Chondrocyte (in vitro differentiated cells): ENCODE measurements at regions not wholly inside any gene's neighbourhood (a gene's known extent, or its start where the extent isn't known, plus 50 kb on each side); places are given as distances from the start of the nearest gene placed in this dataset.

ENCODE experiments used
- DNase-seq: peaks from one replicate; pipeline ENCODE4 v3.0.0; 2021; ENCODE audit warnings: mixed read lengths, low spot score
- H3K27ac Mint-ChIP-seq: one replicate; pipeline ENCODE4 v1.8.0; 2021; ENCODE audit warnings: mild to moderate bottlenecking, moderate library complexity, mixed read lengths; ENCODE audit not compliant: unreplicated experiment
- H3K27me3 Mint-ChIP-seq: 2 replicates; pipeline ENCODE4 v1.8.0; 2021; ENCODE audit warnings: low read depth, mixed read lengths
- H3K36me3 Mint-ChIP-seq: 2 replicates; pipeline ENCODE4 v1.8.0; 2021; ENCODE audit warnings: low read depth, mixed read lengths
- H3K4me1 Mint-ChIP-seq: 2 replicates; pipeline ENCODE4 v1.8.0; 2021; ENCODE audit warnings: low read depth, mild to moderate bottlenecking, mixed read lengths
- H3K4me3 Mint-ChIP-seq: one replicate; pipeline ENCODE4 v1.8.0; 2021; ENCODE audit warnings: mild to moderate bottlenecking, moderate library complexity, mixed read lengths; ENCODE audit not compliant: unreplicated experiment
- H3K9me3 Mint-ChIP-seq: 2 replicates; pipeline ENCODE4 v1.8.0; 2021; ENCODE audit warnings: low read depth, mixed read lengths
- TF ChIP-seq, protein P1 (sequence below): fragments of 200-600 bp; sonication (generic); IDR thresholded peaks from 2 replicates; pipeline ENCODE4 v1.5.0; 2021; ENCODE audit warnings: antibody characterized with exemption, mild to moderate bottlenecking, moderate library complexity

DNA sequence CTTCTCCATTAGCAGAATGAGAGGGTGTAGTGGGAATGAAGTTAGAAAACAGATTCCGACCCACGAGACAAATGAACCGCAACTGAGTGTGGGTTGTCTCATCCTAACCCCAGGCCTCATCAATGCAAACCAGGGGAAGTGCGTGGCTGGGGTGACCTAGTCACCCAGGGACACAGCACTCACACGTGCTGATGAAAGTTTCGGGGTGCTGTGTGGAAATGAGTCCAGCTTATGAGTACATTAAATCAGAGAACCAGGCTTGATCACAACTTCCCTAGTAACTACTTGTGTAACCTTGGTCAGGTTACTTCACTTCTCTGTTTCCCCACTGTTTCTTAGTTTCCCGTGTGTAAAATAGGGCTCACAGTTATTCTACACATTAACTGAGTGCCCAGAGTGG, 95.4 kb upstream of the CDKN3 start:
- H3K4me1 Mint-ChIP-seq, result peaks cover 4% of the 10 kb centered on the region
- no peaks in the 10 kb centered on the region for H3K27me3 Mint-ChIP-seq
- no peak overlapping the region for H3K4me3 Mint-ChIP-seq
- H3K36me3 Mint-ChIP-seq, result no peaks in the 10 kb centered on the region
- TF ChIP-seq, protein P1, sequence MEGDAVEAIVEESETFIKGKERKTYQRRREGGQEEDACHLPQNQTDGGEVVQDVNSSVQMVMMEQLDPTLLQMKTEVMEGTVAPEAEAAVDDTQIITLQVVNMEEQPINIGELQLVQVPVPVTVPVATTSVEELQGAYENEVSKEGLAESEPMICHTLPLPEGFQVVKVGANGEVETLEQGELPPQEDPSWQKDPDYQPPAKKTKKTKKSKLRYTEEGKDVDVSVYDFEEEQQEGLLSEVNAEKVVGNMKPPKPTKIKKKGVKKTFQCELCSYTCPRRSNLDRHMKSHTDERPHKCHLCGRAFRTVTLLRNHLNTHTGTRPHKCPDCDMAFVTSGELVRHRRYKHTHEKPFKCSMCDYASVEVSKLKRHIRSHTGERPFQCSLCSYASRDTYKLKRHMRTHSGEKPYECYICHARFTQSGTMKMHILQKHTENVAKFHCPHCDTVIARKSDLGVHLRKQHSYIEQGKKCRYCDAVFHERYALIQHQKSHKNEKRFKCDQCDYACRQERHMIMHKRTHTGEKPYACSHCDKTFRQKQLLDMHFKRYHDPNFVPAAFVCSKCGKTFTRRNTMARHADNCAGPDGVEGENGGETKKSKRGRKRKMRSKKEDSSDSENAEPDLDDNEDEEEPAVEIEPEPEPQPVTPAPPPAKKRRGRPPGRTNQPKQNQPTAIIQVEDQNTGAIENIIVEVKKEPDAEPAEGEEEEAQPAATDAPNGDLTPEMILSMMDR, result no peak
- H3K9me3 Mint-ChIP-seq, result no peaks in the 10 kb centered on the region
- no peak overlapping the region for H3K27ac Mint-ChIP-seq
- no peak for DNase-seq

DNA sequence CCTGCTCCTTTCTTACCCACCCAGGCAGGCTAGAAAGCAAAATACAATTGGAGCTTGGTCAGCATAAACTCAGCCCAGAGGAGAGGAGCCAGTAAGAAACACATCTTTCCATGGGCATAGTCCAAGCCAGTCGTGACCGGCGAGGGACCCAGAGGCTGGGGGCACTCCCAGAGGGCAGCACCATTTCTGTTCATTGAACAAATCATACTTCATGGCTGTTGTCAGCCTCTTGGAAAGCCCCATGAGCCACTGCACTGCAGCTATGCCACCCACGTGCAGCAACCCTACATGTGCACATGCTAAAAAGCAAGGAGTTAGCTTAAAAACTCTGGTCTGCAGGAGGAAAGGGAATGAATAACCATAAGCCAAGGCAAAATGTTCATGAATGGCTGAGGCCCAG, 90.0 kb upstream of the CDKN3 start:
- Mint-ChIP-seq H3K4me3 (no peak overlapping the region), H3K27me3 (no peaks in the 10 kb centered on the region), H3K9me3 (no peaks in the 10 kb centered on the region), H3K36me3 (no peaks in the 10 kb centered on the region), H3K4me1 (peaks cover 19% of the 10 kb centered on the region), H3K27ac (no peak overlapping the region)
- TF ChIP-seq, protein P1, result no peak
- DNase-seq, result no peak

DNA sequence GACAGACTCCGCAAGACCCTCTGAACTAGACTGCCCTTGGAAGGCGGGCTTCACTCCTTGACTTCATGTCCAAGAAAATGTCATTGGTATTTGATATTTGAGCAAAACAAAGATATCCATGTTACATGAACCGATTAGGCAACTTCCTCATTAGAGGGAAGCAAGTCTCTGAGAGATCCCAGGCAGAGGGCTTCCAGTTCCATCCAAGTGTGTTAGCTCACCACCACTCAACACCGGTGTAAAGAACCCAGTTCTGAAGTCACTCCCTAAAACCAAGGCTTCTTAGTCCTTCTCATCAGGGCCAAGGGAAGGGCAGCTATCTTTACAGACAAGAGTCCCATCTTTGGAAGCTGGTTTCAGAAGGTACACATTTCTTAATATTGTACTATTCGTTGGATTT, 87.2 kb upstream of the CDKN3 start:
- Mint-ChIP-seq H3K4me3 (no peak overlapping the region), H3K36me3 (no peaks in the 10 kb centered on the region), H3K27ac (no peak overlapping the region), H3K9me3 (no peaks in the 10 kb centered on the region), H3K27me3 (no peaks in the 10 kb centered on the region), H3K4me1 (peaks cover 32% of the 10 kb centered on the region)
- no peak for DNase-seq
- TF ChIP-seq, protein P1, result no peak

DNA sequence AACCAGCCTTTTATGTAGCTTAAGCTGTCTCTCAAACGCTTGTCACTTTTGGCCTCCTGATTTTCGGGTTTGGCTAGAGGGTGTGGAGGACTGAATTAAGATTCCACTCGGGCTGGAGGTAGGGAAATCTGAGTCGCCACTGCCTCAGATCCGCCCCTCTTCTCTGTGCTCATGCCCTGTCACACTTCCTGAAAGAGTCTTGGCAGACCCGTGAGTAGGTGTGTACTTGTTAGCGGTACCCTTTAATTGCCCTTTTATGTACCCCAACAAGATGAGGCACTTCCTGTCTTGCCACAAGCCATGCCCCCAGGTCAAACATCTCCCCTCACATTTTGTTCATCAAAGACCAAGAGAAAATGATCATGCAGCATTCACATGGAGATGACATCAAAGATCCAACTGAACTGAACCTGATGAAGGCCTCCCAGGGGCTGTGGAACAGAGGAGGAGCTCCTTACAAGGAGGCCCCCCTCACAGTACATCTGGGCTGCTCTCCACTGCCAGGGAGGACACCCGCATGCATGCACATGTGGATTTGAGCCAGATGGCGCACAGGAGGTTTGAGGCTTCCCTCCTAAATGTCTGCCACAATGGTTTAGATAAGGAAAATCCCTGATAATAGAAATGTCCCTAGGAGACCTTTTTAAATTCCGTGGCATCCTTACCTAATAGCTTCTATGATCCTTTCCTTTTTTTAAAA, 86.5 kb upstream of the CDKN3 start:
- Mint-ChIP-seq H3K9me3 (no peaks in the 10 kb centered on the region), H3K4me3 (no peak overlapping the region)

DNA sequence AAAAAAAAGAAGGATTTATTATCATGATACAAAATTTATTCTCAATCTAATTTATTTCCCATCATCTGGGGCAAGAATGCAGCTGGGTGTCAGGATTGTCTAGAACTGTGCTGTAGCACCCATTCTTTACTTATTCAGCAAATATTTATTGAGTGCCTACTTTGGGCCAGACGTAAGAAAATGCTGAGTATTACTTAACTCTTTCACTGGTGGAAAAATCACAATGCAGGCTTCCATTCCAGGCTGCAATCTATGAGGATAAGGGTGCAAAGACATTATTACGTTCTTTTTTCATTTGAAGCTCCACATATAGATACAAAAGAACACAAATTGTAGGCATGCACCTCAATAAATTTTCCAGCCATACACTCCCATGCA, 86.0 kb upstream of the CDKN3 start:
- no peak overlapping the region for H3K4me3 Mint-ChIP-seq
- H3K36me3 Mint-ChIP-seq, result no peaks in the 10 kb centered on the region
- H3K9me3 Mint-ChIP-seq, result no peaks in the 10 kb centered on the region
- DNase-seq, result no peak
- H3K27ac Mint-ChIP-seq, result no peak overlapping the region
- peaks cover 32% of the 10 kb centered on the region for H3K4me1 Mint-ChIP-seq
- no peaks in the 10 kb centered on the region for H3K27me3 Mint-ChIP-seq
- TF ChIP-seq, protein P1, result no peak

More for the DNA sequence above, 86.5 kb upstream of the CDKN3 start:
- Mint-ChIP-seq H3K27me3 (no peaks in the 10 kb centered on the region), H3K36me3 (no peaks in the 10 kb centered on the region), H3K4me1 (peaks cover 32% of the 10 kb centered on the region), H3K27ac (no peak overlapping the region)
- no peak for DNase-seq
- TF ChIP-seq, protein P1, result no peak
